ENCODE measurements at regions not wholly inside any gene's neighbourhood (a gene's known extent, or its start where the extent isn't known, plus 50 kb on each side); places are given as distances from the start of the nearest gene placed in this dataset.

DNA sequence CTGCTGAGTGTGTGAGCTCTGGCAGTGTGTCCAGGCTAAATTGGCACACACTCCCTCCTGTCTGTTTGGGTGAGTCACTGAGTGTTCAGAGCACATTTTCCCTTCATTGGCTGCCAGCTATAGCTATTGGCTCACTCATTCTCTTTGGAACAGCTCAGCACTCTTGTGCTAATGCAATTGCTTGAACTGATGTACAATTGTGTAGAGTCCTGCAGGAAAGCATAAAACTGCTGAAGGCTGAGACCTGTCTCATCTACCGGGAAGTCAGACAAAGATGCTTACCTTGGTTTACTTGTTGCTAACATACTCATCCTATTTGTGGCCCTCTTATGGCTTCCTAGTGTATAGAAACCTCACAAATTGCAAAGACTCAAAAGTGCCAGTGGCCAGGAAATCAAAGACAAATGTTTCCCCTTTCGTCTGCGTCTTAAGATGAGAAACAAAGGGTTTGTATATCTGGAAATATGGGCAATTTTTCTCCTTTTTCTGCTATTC lies 351.0 kb downstream of the BCKDHB start:
- Histone ChIP-seq H3K36me3 (ENCODE audit: control insufficient read depth in 2 of 2, insufficient read depth in 2 of 2, low read length in 1 of 2) (no peaks in the 10 kb centered on the region), H3K4me3 (no peak overlapping the region), H4K20me1 (ENCODE audit: control insufficient read depth, insufficient read depth) (no peaks in the 10 kb centered on the region), H3K79me2 (ENCODE audit: control insufficient read depth, insufficient read depth, low read length) (no peaks in the 10 kb centered on the region), H2AFZ (ENCODE audit: control insufficient read depth, low read depth, low read length) (no peak overlapping the region), H3K9me3 (replicated peaks; ENCODE audit: control insufficient read depth, insufficient read depth, low read length) (no peaks in the 10 kb centered on the region), H3K27ac (ENCODE audit: control insufficient read depth, insufficient read depth) (no peak overlapping the region), H3K9ac (ENCODE audit: control insufficient read depth, insufficient read depth, low read length) (no peak overlapping the region), H3K27me3 (replicated peaks in 1 of 2; ENCODE audit: control insufficient read depth in 2 of 2, insufficient read depth in 2 of 2, low read length in 1 of 2) (no peaks in the 10 kb centered on the region), H3K4me1 (ENCODE audit: control insufficient read depth, insufficient read depth, low read length) (no peaks in the 10 kb centered on the region), H3K4me2 (ENCODE audit: control insufficient read depth, insufficient read depth) (no peak overlapping the region)
- ChIA-PET POLR2A (no interaction called here), SMC1A (ENCODE audit: uncharacterized antibody, unreplicated experiment) (interaction anchor here (1.1 kb wide), 1 partner anchor 10 kb away, joined by 6 read pairs; no protein-coding TSS in a partner anchor), CTCF (interaction anchor here (0.7 kb wide), 1 partner anchor 65 kb away, joined by 3 read pairs; no protein-coding TSS in a partner anchor), RAD21 (ENCODE audit: unreplicated experiment) (no interaction called here)
- FAIRE-seq (no peak), DNase-seq (ENCODE audit: low read depth, low spot score) (no peak), ATAC-seq (no peak)
- intact Hi-C loops (cut with micrococcal nuclease; ENCODE audit: unreplicated experiment), result no loop called here
- BruUV-seq (replicated peaks), result no TSS peak
- WGBS (ENCODE audit: insufficient coverage, insufficient replicate concordance, low lambda C conversion rate, missing lambda C conversion rate), result 50% methylated on average over 3 of the region's 3 CpGs
- in situ Hi-C loops (cut with MboI), result no loop called here
- TF ChIP-seq BACH1 (IDR thresholded peaks at IDR 0.05; ENCODE audit: borderline replicate concordance) (no peak), CREM (IDR thresholded peaks at IDR 0.05; ENCODE audit: low read depth) (no peak), KDM1A (IDR thresholded peaks at IDR 0.05; ENCODE audit: borderline replicate concordance) (no peak), PAX5 (IDR thresholded peaks at IDR 0.05; ENCODE audit: borderline replicate concordance, low read depth, low read length) (no peak), GATAD2B (conservative IDR thresholded peaks at IDR 0.05; ENCODE audit: low read depth) (no peak), RUNX3 (IDR thresholded peaks at IDR 0.05; ENCODE audit: low read length) (no peak), RAD51 (IDR thresholded peaks at IDR 0.05) (no peak), ZNF217 (IDR thresholded peaks at IDR 0.05) (no peak)
- TF ChIP-seq, protein P1, sequence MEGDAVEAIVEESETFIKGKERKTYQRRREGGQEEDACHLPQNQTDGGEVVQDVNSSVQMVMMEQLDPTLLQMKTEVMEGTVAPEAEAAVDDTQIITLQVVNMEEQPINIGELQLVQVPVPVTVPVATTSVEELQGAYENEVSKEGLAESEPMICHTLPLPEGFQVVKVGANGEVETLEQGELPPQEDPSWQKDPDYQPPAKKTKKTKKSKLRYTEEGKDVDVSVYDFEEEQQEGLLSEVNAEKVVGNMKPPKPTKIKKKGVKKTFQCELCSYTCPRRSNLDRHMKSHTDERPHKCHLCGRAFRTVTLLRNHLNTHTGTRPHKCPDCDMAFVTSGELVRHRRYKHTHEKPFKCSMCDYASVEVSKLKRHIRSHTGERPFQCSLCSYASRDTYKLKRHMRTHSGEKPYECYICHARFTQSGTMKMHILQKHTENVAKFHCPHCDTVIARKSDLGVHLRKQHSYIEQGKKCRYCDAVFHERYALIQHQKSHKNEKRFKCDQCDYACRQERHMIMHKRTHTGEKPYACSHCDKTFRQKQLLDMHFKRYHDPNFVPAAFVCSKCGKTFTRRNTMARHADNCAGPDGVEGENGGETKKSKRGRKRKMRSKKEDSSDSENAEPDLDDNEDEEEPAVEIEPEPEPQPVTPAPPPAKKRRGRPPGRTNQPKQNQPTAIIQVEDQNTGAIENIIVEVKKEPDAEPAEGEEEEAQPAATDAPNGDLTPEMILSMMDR (IDR thresholded peaks at IDR 0.05 in 2 of 3, conservative IDR thresholded peaks at IDR 0.05 in 1 of 3; ENCODE audit: control insufficient read depth in 2 of 3, extremely low read depth in 1 of 3, insufficient read depth in 1 of 3, low read depth in 3 of 3, low read length in 3 of 3), result no peak
- TF ChIP-seq, protein P2, sequence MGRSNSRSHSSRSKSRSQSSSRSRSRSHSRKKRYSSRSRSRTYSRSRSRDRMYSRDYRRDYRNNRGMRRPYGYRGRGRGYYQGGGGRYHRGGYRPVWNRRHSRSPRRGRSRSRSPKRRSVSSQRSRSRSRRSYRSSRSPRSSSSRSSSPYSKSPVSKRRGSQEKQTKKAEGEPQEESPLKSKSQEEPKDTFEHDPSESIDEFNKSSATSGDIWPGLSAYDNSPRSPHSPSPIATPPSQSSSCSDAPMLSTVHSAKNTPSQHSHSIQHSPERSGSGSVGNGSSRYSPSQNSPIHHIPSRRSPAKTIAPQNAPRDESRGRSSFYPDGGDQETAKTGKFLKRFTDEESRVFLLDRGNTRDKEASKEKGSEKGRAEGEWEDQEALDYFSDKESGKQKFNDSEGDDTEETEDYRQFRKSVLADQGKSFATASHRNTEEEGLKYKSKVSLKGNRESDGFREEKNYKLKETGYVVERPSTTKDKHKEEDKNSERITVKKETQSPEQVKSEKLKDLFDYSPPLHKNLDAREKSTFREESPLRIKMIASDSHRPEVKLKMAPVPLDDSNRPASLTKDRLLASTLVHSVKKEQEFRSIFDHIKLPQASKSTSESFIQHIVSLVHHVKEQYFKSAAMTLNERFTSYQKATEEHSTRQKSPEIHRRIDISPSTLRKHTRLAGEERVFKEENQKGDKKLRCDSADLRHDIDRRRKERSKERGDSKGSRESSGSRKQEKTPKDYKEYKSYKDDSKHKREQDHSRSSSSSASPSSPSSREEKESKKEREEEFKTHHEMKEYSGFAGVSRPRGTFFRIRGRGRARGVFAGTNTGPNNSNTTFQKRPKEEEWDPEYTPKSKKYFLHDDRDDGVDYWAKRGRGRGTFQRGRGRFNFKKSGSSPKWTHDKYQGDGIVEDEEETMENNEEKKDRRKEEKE (IDR thresholded peaks at IDR 0.05), result no peak
- TF ChIP-seq, protein P3, sequence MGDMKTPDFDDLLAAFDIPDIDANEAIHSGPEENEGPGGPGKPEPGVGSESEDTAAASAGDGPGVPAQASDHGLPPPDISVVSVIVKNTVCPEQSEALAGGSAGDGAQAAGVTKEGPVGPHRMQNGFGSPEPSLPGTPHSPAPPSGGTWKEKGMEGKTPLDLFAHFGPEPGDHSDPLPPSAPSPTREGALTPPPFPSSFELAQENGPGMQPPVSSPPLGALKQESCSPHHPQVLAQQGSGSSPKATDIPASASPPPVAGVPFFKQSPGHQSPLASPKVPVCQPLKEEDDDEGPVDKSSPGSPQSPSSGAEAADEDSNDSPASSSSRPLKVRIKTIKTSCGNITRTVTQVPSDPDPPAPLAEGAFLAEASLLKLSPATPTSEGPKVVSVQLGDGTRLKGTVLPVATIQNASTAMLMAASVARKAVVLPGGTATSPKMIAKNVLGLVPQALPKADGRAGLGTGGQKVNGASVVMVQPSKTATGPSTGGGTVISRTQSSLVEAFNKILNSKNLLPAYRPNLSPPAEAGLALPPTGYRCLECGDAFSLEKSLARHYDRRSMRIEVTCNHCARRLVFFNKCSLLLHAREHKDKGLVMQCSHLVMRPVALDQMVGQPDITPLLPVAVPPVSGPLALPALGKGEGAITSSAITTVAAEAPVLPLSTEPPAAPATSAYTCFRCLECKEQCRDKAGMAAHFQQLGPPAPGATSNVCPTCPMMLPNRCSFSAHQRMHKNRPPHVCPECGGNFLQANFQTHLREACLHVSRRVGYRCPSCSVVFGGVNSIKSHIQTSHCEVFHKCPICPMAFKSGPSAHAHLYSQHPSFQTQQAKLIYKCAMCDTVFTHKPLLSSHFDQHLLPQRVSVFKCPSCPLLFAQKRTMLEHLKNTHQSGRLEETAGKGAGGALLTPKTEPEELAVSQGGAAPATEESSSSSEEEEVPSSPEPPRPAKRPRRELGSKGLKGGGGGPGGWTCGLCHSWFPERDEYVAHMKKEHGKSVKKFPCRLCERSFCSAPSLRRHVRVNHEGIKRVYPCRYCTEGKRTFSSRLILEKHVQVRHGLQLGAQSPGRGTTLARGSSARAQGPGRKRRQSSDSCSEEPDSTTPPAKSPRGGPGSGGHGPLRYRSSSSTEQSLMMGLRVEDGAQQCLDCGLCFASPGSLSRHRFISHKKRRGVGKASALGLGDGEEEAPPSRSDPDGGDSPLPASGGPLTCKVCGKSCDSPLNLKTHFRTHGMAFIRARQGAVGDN (IDR thresholded peaks at IDR 0.05), result no peak
- TF ChIP-seq, protein P4, sequence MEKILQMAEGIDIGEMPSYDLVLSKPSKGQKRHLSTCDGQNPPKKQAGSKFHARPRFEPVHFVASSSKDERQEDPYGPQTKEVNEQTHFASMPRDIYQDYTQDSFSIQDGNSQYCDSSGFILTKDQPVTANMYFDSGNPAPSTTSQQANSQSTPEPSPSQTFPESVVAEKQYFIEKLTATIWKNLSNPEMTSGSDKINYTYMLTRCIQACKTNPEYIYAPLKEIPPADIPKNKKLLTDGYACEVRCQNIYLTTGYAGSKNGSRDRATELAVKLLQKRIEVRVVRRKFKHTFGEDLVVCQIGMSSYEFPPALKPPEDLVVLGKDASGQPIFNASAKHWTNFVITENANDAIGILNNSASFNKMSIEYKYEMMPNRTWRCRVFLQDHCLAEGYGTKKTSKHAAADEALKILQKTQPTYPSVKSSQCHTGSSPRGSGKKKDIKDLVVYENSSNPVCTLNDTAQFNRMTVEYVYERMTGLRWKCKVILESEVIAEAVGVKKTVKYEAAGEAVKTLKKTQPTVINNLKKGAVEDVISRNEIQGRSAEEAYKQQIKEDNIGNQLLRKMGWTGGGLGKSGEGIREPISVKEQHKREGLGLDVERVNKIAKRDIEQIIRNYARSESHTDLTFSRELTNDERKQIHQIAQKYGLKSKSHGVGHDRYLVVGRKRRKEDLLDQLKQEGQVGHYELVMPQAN (conservative IDR thresholded peaks at IDR 0.05), result no peak
